GM13976 (cell line): ENCODE measurements at regions not wholly inside any gene's neighbourhood (a gene's known extent, or its start where the extent isn't known, plus 50 kb on each side); places are given as distances from the start of the nearest gene placed in this dataset.

Experiments
- DNase-seq: peaks from one replicate; pipeline ENCODE4 v3.0.0; 2012; ENCODE audit warnings: low spot score
- CTCF ChIP-seq: IDR thresholded peaks from 2 replicates; pipeline ENCODE4 v1.5.1; 2012; ENCODE audit warnings: borderline replicate concordance, mild to moderate bottlenecking; ENCODE audit not compliant: insufficient read depth; ENCODE audit errors: extremely low read depth, missing control alignments, control extremely low read depth
- in situ Hi-C: fragments of 300-500 bp; cut with MboI; formaldehyde crosslinking; loops from one replicate; pipeline ENCODE4 v1.12.0; 2022; ENCODE audit warnings: low sequenced_read_pairs, mixed read lengths, inconsistent platforms; ENCODE audit not compliant: unreplicated experiment

- no peak for TF ChIP-seq CTCF
- in situ Hi-C loops: no loop called here
- no peak for DNase-seq
These were observed 974.9 kb downstream of the RPA4 start for GRCh38 chrX:97858592-97858991.

- in situ Hi-C loops: no loop called here
These were observed 976.5 kb downstream of the RPA4 start for GRCh38 chrX:97860226-97860625.

GRCh38 chrX:97863261-97863660 lies 979.6 kb downstream of the RPA4 start:
- no peak for DNase-seq
- no peak for TF ChIP-seq CTCF
- in situ Hi-C loops: no loop called here

More at GRCh38 chrX:97860226-97860625, 976.5 kb downstream of the RPA4 start:
- no peak for DNase-seq
- no peak for TF ChIP-seq CTCF

GRCh38 chrX:97867266-97867665 lies 983.6 kb downstream of the RPA4 start:
- no peak for TF ChIP-seq CTCF
- DNase-seq: no peak
- in situ Hi-C loops: no loop called here

- DNase-seq: no peak
- in situ Hi-C loops: no loop called here
- TF ChIP-seq CTCF: no peak
These were observed 993.1 kb downstream of the RPA4 start for GRCh38 chrX:97876697-97877407.

GRCh38 chrX:97882306-97882705 lies 998.6 kb downstream of the RPA4 start:
- DNase-seq: no peak
- no peak for TF ChIP-seq CTCF
- in situ Hi-C loops: no loop called here
